PC-9 (cell line): ENCODE measurements at regions not wholly inside any gene's neighbourhood (a gene's known extent, or its start where the extent isn't known, plus 50 kb on each side); places are given as distances from the start of the nearest gene placed in this dataset.

Experiments
- CTCF ChIP-seq: fragments of 200-600 bp; sonication (generic); conservative IDR thresholded peaks from 2 replicates; pipeline ENCODE4 v1.6.1; 2017; ENCODE audit warnings: mixed run types, antibody characterized with exemption, mild to moderate bottlenecking, moderate library complexity
- EZH2 ChIP-seq: fragments of 200-600 bp; sonication (generic); IDR thresholded peaks from 2 replicates; pipeline ENCODE4 v1.8.0; 2017; ENCODE audit warnings: antibody characterized with exemption, low read depth

- no peak for TF ChIP-seq CTCF
- TF ChIP-seq EZH2, result no peak
Measured at GRCh38 chr4:175424111-175424510, 388.0 kb downstream of the GPM6A start.
